H1 (cell line): ENCODE measurements at regions not wholly inside any gene's neighbourhood (a gene's known extent, or its start where the extent isn't known, plus 50 kb on each side); places are given as distances from the start of the nearest gene placed in this dataset.

ENCODE experiments used
- RAD21 ChIP-seq, 2 experiments: IDR thresholded peaks in 1 of 2; conservative IDR thresholded peaks in 1 of 2; 2 replicates each; pipeline ENCODE4 v1.6.1; 2011; ENCODE audit warnings: low read depth in 2 of 2, low read length in 2 of 2, improper control_type of control experiment in 1 of 2, inconsistent platforms in 1 of 2, mild to moderate bottlenecking in 1 of 2, moderate library complexity in 1 of 2
- SP4 ChIP-seq: IDR thresholded peaks from 2 replicates; pipeline ENCODE4 v1.6.1; 2012; ENCODE audit warnings: low read length, inconsistent platforms
- TCF12 ChIP-seq: IDR thresholded peaks from 2 replicates; pipeline ENCODE4 v1.6.1; 2011; ENCODE audit warnings: low read depth, mild to moderate bottlenecking, low read length

GRCh38 chr3:16064642-16065414 lies 109.7 kb upstream of the GALNT15 start (continued):
- no peak for TF ChIP-seq TCF12
- no peak for TF ChIP-seq RAD21 (IDR thresholded peaks at IDR 0.05 in 1 of 2, conservative IDR thresholded peaks at IDR 0.05 in 1 of 2; ENCODE audit: low read depth in 2 of 2, low read length in 2 of 2)
- TF ChIP-seq SP4, result no peak
